Right lobe of liver (tissue), 4 donors: ENCODE measurements at regions not wholly inside any gene's neighbourhood (a gene's known extent, or its start where the extent isn't known, plus 50 kb on each side); places are given as distances from the start of the nearest gene placed in this dataset.

Experiments
- POLR2A ChIP-seq: fragments of 450-650 bp; IDR thresholded peaks from one replicate; pipeline ENCODE4 v1.6.1; 2017; ENCODE audit warnings: antibody characterized with exemption, mild to moderate bottlenecking
- TF ChIP-seq, protein P1 (sequence below), 4 donors: fragments of 200-600 bp in 3 of 4; fragments of 450-650 bp in 1 of 4; IDR thresholded peaks; one replicate each; pipeline versions ENCODE4 v1.5.1 to v1.8.0; 2016 to 2022; ENCODE audit warnings: antibody characterized with exemption in 4 of 4, mild to moderate bottlenecking in 2 of 4
- donor health status: DM: no; HTN: no; CAD: no.
- donor health status: DM: no; HTN: no; CAD: no.
- donor health status: DM: no; HTN: yes; CAD: no.

DNA sequence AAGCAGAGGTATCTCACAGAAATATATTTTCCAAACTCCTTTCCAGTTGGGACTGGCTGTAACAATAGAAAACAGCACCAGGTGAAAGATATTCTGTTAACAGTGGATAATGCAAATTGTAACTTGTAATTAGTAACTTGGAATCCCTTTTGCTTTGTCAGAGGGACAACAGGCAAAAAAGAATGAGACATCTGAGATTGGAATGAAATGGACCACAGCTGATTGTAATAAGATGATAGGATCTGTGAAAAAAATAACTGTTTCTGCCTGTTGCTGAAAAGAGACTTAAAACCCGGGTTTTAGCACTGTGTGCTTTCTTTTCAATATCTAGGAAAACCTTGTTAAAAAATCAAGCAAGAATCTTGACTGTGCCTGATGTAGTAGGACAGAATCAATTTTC lies 655.7 kb downstream of the METTL15 start:
- TF ChIP-seq, protein P1, sequence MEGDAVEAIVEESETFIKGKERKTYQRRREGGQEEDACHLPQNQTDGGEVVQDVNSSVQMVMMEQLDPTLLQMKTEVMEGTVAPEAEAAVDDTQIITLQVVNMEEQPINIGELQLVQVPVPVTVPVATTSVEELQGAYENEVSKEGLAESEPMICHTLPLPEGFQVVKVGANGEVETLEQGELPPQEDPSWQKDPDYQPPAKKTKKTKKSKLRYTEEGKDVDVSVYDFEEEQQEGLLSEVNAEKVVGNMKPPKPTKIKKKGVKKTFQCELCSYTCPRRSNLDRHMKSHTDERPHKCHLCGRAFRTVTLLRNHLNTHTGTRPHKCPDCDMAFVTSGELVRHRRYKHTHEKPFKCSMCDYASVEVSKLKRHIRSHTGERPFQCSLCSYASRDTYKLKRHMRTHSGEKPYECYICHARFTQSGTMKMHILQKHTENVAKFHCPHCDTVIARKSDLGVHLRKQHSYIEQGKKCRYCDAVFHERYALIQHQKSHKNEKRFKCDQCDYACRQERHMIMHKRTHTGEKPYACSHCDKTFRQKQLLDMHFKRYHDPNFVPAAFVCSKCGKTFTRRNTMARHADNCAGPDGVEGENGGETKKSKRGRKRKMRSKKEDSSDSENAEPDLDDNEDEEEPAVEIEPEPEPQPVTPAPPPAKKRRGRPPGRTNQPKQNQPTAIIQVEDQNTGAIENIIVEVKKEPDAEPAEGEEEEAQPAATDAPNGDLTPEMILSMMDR (IDR thresholded peaks at IDR 0.05): no peak
- TF ChIP-seq POLR2A: no peak
